ENCODE measurements at regions not wholly inside any gene's neighbourhood (a gene's known extent, or its start where the extent isn't known, plus 50 kb on each side); places are given as distances from the start of the nearest gene placed in this dataset.
"Not testable (repeated sequence)": the region's sequence is repeated elsewhere in the genome, so short reads cannot be mapped to it uniquely, and the experiment has no call there.

DNA sequence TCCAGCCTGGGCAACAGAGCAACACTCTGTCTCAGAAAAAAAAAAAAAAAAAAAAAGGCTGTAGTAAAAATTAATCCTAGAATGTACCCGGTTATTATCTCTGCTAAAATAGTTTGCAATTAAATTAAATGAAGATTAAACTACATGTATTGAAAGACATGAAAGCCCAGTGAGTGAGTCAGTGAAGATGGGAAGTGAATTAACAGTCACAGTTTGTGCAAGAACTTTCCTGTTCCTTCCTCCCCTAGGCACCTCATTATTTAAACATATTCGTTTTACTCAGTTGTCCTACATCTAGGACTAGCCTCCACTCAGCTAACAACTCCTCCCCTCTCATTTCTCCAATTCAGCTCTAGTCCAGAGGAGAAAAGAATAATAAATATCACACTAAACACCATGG is 88.2 kb downstream of the CDRT15L2 start:
- H3K9me3 ChIP-seq; intact Hi-C loops (cut with DNase I); H3K4me3 ChIP-seq; H3K27me3 ChIP-seq; DNase-seq (ENCODE audit: extremely low spot score); H3K36me3 ChIP-seq; H3K4me1 ChIP-seq; H3K27ac ChIP-seq (replicated peaks in 1 of 4): not testable (repeated sequence)
- WGBS: 48% methylated on average over 2 of the region's 2 CpGs

DNA sequence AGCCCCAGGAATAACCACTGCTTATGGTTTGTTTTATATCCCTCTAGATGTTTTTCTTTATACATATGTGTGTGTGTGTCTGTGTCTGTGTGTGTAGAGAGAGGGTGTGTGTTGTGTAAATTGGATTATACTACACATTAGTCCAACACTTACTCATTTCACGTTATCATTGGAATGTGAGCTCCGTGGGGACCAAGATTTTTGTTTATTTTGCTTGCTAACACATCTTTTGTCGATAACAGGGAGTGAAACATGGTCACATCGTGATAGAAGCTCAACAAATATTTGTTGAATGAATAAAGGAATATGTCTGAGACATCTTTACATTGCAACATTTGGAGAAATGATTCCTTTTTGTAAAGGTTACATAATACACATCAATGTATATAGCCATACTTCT is 88.8 kb downstream of the CDRT15L2 start:
- not testable (repeated sequence) for H3K4me1 ChIP-seq, H3K9me3 ChIP-seq

DNA sequence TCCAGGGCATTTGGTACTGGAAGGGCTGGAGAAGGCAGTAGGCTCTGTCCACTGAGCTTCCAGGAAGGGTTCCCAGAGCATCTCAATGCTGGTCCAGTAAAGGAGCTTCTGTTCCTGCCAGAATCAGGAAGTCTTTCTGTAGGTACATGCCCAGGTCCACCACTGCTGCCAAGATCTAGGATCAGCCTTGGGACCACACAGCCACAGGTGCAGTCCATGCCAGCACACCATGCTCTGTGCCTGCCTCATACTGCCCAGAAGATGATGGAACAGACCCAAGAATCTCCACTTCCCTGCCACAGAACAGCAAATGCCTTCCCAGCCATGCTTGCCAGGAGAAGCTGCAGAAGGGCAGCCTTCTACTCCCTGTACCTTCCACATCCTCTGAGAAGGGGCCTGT is 89.3 kb downstream of the CDRT15L2 start:
- intact Hi-C loops (cut with DNase I): not testable (repeated sequence)

More for the DNA sequence above, 88.8 kb downstream of the CDRT15L2 start:
- 42% methylated on average over 4 of the region's 4 CpGs for WGBS
- intact Hi-C loops (cut with DNase I); H3K27ac ChIP-seq (replicated peaks in 1 of 4); H3K27me3 ChIP-seq; H3K4me3 ChIP-seq; DNase-seq (ENCODE audit: extremely low spot score); H3K36me3 ChIP-seq: not testable (repeated sequence)

DNA sequence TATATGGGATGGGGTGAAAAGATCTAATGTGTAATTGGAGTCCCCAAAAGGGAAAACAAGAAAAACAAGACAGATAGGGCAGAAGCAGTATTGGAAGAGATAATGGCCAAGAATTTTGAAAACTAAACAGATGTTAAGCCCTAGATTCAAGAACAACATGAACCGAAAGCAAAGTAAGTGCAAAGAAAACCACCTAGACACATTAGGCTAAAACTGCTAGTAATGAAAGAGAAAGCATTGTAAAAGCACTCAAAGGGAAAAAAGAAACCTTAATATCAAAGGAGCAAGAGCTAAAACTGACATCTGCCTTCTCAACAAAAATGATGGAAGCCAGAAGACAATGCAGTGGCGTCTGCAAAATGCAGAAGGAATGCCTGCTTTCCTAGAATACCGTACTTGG is 91.0 kb downstream of the CDRT15L2 start:
- H3K4me1 ChIP-seq; intact Hi-C loops (cut with DNase I); H3K36me3 ChIP-seq; H3K27ac ChIP-seq (replicated peaks in 1 of 4); H3K4me3 ChIP-seq; DNase-seq (ENCODE audit: extremely low spot score); H3K27me3 ChIP-seq; H3K9me3 ChIP-seq: not testable (repeated sequence)
- WGBS: no CpG with 5 or more reads among the region's 3 CpGs

More for the DNA sequence above, 89.3 kb downstream of the CDRT15L2 start:
- not testable (repeated sequence) for H3K4me1 ChIP-seq; H3K27ac ChIP-seq (replicated peaks in 1 of 4); DNase-seq (ENCODE audit: extremely low spot score); H3K9me3 ChIP-seq; H3K27me3 ChIP-seq; H3K4me3 ChIP-seq; H3K36me3 ChIP-seq

DNA sequence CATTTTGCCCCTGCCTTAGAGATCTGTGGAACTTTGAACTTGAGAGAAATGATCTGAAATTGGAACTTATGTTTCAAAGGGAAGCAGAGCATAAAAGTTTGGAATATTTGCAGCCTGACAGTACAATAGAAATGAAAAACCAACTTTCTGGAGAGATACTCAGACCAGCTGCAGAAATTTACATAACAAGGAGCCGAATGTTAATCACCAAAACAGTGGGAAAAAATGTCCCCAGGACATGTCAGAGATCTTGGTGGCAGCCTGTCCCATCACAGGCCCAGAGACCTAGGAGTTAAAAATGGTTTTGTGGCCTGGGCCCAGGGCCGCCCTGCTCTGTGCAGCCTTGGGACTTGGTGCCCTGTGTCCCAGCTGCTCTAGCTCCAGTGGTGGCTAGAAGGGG is 94.8 kb downstream of the CDRT15L2 start:
- WGBS: 80% methylated on average over 1 of the region's 2 CpGs
- DNase-seq (ENCODE audit: extremely low spot score); H3K36me3 ChIP-seq; H3K4me1 ChIP-seq; intact Hi-C loops (cut with DNase I); H3K4me3 ChIP-seq; H3K9me3 ChIP-seq; H3K27me3 ChIP-seq; H3K27ac ChIP-seq (replicated peaks in 1 of 4): not testable (repeated sequence)

DNA sequence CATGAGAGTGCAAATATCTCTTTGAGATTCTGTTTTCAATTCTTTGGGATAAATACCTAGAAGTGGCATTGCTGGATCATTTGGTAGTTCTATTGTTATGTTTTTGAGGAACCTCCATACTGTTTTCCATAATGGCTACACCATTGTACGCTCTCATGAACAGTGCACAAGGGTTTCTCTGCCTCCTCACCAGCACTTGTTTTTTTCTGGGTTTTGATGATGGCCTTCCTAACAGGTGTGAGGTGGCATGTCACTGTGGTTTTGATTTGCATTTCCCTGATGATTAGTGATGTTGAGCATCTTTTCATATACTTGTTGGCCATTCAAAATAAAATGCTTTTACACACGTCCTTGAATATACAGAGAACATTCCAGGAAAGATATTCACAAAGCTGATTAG is 96.2 kb downstream of the CDRT15L2 start:
- intact Hi-C loops (cut with DNase I); H3K4me1 ChIP-seq; H3K4me3 ChIP-seq; H3K9me3 ChIP-seq; H3K36me3 ChIP-seq; H3K27me3 ChIP-seq; DNase-seq (ENCODE audit: extremely low spot score); H3K27ac ChIP-seq (replicated peaks in 1 of 4): not testable (repeated sequence)
- 77% methylated on average over 2 of the region's 2 CpGs for WGBS

DNA sequence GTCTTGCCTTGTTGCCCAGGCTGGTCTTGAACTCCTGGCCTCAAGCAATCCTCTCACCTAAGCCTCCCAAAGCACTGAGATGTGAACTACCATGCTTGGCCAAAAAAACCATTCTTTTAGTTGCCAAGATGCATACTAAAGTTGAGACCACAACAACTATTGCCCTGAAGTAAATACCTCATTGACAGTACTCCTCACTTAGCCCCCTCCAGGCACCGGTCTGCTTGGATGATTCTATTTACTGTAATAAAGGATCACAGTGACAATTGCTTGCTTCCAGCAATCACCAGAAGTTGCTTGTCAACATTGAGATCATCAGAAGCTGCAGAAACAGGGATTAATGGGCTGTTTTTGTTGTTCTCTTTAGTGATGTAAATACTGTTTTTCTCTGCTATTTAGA is 97.1 kb downstream of the CDRT15L2 start:
- H3K4me1 ChIP-seq; H3K36me3 ChIP-seq; H3K9me3 ChIP-seq; intact Hi-C loops (cut with DNase I); H3K27me3 ChIP-seq; H3K27ac ChIP-seq (replicated peaks in 1 of 4); DNase-seq (ENCODE audit: extremely low spot score); H3K4me3 ChIP-seq: not testable (repeated sequence)
- WGBS: 73% methylated on average over 1 of the region's 1 CpG

DNA sequence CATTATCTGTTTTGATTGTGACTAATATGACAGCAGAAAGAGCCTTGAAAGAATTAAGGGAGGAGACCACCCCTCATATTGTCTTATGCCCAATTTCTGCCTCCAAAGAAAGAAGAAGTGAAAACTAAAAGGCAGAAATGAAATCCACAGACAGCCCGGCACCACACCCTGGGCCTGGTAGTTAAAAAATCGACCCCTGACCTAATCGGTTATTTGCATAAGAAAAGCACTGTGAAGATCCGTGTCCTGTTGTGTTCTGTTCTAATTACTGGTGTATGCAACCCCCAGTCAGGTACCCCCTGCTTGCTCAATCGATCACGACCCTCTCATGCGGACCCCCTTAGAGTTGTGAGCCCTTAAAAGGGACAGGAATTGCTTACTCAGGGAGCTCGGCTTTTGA is 97.9 kb downstream of the CDRT15L2 start:
- DNase-seq (ENCODE audit: extremely low spot score); H3K9me3 ChIP-seq; intact Hi-C loops (cut with DNase I); H3K4me3 ChIP-seq; H3K4me1 ChIP-seq; H3K36me3 ChIP-seq; H3K27me3 ChIP-seq; H3K27ac ChIP-seq (replicated peaks in 1 of 4): not testable (repeated sequence)
- 82% methylated on average over 8 of the region's 8 CpGs for WGBS

DNA sequence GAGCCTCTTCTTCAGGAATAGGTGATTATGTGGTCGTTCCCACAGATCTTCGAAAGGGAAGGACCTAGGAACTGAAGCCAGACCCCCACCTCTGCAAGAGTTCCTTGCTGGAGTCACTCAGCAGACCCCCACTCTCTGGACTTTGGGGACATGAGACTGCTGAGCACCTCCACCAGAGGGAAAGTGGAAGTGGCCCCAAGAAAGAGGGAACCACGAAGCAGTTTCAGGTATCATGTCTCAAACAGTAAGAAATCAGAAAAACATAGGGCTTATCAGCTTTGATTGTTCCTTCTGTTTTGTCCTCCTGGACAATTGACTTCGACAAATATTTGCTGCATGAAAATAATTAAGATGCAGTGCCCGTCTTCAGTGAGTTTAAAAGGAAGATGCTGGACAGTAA is 98.9 kb downstream of the CDRT15L2 start:
- WGBS: 93% methylated on average over 5 of the region's 5 CpGs
- H3K27me3 ChIP-seq; DNase-seq (ENCODE audit: extremely low spot score); H3K36me3 ChIP-seq; H3K9me3 ChIP-seq; H3K4me1 ChIP-seq; intact Hi-C loops (cut with DNase I); H3K27ac ChIP-seq (replicated peaks in 1 of 4); H3K4me3 ChIP-seq: not testable (repeated sequence)

DNA sequence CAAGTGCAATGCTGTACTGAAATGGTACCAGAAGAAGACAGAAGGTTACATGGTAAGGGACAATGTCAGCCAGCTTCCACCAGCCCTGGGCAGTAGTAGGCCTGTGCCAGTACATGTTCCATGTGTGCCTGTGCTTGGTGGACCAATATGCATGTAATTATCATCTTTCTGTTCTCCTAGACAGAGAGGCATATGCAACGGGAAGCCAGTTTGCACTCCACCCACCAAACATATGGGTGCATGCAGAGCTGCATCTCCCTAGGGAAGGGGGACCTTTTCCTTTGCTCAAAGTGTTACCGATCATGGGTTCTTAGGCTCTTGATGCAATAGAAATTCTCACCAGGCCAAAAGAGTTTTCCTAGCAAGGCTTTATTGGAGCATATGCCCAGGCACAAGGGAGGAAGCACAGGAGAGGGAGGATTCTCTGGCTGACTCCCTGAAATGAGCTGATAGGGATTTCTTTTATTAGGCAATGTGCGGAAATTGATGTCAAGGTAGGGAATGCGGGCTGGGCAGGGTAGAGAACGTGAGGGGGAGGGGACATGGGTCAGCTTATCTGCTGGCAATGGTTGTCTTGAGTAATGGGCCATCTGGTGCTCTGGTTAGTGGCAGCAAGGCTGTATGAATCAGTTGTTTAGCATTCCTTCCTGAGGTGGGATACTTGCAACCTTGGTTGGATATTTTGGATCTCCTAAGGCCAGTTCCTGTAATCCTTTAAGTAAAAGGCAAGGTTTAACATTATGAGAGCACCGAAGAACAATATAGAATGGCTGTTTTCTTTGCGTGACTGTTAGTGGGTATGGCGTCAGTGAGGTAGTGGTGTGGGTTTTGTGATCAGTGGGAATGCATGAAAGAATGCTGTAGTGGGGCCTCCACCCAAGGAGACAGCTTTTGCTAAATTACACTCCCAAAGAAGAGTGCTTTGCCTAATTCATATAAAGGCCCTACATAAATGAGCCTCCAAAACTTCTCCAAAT is 102.5 kb downstream of the CDRT15L2 start:
- H3K36me3 ChIP-seq; intact Hi-C loops (cut with DNase I): not testable (repeated sequence)

DNA sequence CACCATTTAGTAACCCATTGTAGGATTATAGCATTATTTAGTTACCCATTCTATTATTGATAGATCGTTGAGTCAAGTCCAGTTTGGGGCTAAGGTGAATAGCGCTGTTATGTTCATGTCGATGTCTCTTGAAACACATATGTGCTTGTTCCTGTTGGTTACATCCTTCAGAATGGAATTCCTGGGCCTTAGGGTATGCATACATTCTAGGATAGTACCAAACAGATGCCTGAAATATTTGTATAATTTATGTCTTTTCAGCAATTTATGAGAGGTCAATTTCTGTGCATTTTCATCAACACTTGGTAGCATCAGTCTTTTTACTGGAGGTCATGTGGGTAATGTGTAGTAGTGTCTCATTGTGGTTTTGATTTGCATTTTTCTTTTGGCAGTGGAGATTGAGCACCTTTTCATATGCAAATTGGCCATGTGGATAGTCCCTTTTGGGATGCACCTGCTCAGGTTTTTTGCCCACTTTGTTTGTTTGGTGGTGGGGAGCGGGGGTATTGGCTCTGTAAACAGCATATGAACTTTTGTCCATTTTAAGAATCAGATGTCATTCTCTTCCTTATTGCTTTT is 104.2 kb downstream of the CDRT15L2 start:
- 96% methylated on average over 3 of the region's 4 CpGs for WGBS
- H3K4me3 ChIP-seq; H3K4me1 ChIP-seq; H3K27ac ChIP-seq (replicated peaks in 1 of 4); DNase-seq (ENCODE audit: extremely low spot score); H3K27me3 ChIP-seq; H3K36me3 ChIP-seq; intact Hi-C loops (cut with DNase I); H3K9me3 ChIP-seq: not testable (repeated sequence)

More for the DNA sequence above, 102.5 kb downstream of the CDRT15L2 start:
- H3K4me3 ChIP-seq; H3K27me3 ChIP-seq; H3K27ac ChIP-seq (replicated peaks in 1 of 4); H3K4me1 ChIP-seq; DNase-seq (ENCODE audit: extremely low spot score); H3K9me3 ChIP-seq: not testable (repeated sequence)
- WGBS: 87% methylated on average over 8 of the region's 8 CpGs

DNA sequence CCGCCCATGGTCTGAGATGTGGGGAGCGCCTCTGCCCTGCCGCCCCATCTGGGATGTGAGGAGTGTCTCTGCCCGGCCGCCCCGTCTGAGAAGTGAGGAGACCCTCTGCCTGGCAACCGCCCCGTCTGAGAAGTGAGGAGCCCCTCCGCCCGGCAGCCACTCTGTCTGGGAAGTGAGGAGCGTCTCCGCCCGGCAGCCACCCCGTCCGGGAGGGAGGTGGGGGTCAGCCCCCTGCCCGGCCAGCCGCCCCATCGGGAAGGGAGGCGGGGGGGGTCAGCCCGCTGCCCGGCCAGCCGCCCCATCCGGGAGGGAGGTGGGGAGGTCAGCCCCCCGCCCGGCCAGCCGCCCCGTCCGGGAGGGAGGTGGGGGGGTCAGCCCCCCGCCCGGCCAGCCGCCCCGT is 105.5 kb downstream of the CDRT15L2 start:
- H3K36me3 ChIP-seq; H3K27me3 ChIP-seq; H3K4me3 ChIP-seq; H3K9me3 ChIP-seq; intact Hi-C loops (cut with DNase I); H3K27ac ChIP-seq (replicated peaks in 1 of 4); DNase-seq (ENCODE audit: extremely low spot score); H3K4me1 ChIP-seq: not testable (repeated sequence)
- no CpG with 5 or more reads among the region's 32 CpGs for WGBS

DNA sequence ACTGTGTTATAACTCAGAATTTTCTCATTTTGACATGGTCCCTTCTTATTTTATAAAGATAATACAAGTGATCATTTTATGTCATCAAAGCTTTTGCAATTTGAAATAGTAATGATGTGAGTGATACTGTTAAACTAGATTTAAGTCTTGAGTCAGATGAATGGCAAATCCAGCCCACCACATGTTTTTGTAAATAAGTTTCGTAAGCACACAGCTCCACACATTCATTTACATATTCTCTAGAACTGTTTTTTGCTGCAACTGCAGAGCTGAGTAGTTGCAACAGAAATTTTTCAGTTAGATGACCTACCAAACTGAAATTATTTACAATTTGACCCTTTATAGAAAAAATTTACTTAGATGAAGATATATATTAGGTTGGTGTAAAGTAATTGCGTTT is 108.1 kb downstream of the CDRT15L2 start:
- H3K9me3 ChIP-seq; H3K27ac ChIP-seq (replicated peaks in 1 of 4); intact Hi-C loops (cut with DNase I); H3K4me3 ChIP-seq; DNase-seq (ENCODE audit: extremely low spot score); H3K27me3 ChIP-seq; H3K36me3 ChIP-seq; H3K4me1 ChIP-seq: not testable (repeated sequence)
- WGBS: no CpG with 5 or more reads among the region's 2 CpGs

All from esophagus muscularis mucosa (tissue), 4 donors.